WTC11 (cell line): ENCODE measurements at regions not wholly inside any gene's neighbourhood (a gene's known extent, or its start where the extent isn't known, plus 50 kb on each side); places are given as distances from the start of the nearest gene placed in this dataset.

ENCODE experiments used
- ATAC-seq: fragments of 200-7000 bp; cut with Tn5 transposase; 2 replicates; pipeline ENCODE4 v1.10.0; 2021; ENCODE audit warnings: mild to moderate bottlenecking, moderate library complexity
- CTCF ChIA-PET: fragments of 300-600 bp; sonication (Branson Sonifier 250); formaldehyde crosslinking; loops from one replicate; lab custom pipeline; 2021; ENCODE audit warnings: antibody characterized with exemption; lab: Charles Lee
- POLR2A ChIA-PET: fragments of 350-600 bp; sonication (Branson Sonifier 250); formaldehyde crosslinking; loops from one replicate; lab custom pipeline; 2021; ENCODE audit warnings: antibody characterized with exemption; lab: Charles Lee
- DNase-seq: peaks from one replicate; pipeline ENCODE4 v3.0.0; 2021; ENCODE audit warnings: low spot score
- H3K27ac Mint-ChIP-seq: 2 replicates; pipeline ENCODE4 v1.8.0; 2021; ENCODE audit warnings: mixed read lengths
- H3K27me3 Mint-ChIP-seq: 2 replicates; pipeline ENCODE4 v1.8.0; 2021; ENCODE audit warnings: low read depth, mild to moderate bottlenecking, moderate library complexity, mixed read lengths
- H3K36me3 Mint-ChIP-seq: 2 replicates; pipeline ENCODE4 v1.8.0; 2021; ENCODE audit warnings: mixed read lengths
- H3K4me1 Mint-ChIP-seq: 2 replicates; pipeline ENCODE4 v1.8.0; 2022; ENCODE audit warnings: mixed read lengths
- H3K4me3 Mint-ChIP-seq: 2 replicates; pipeline ENCODE4 v1.8.0; 2021; ENCODE audit warnings: mild to moderate bottlenecking, moderate library complexity, mixed read lengths
- H3K9me3 Mint-ChIP-seq: 2 replicates; pipeline ENCODE4 v1.8.0; 2021; ENCODE audit warnings: mixed read lengths
- ATF2 ChIP-seq: sonication (generic); formaldehyde crosslinking; IDR thresholded peaks from 2 replicates; pipeline ENCODE4 v1.8.1; 2022; ENCODE audit warnings: low read depth, missing genetic modification reagents, borderline replicate concordance
- ATF6 ChIP-seq: sonication (generic); formaldehyde crosslinking; IDR thresholded peaks from 2 replicates; pipeline ENCODE4 v1.8.1; 2023; ENCODE audit warnings: mild to moderate bottlenecking, missing genetic modification reagents
- CTCF ChIP-seq: fragments of 200-600 bp; IDR thresholded peaks from 2 replicates; pipeline ENCODE4 v1.8.0; 2022; ENCODE audit warnings: antibody characterized with exemption
- ELF4 ChIP-seq: sonication (generic); formaldehyde crosslinking; IDR thresholded peaks from 2 replicates; pipeline ENCODE4 v1.8.1; 2022; ENCODE audit warnings: low read depth, mild to moderate bottlenecking, moderate library complexity, missing genetic modification reagents
- EMX1 ChIP-seq: fragments of 250-450 bp; sonication (Bioruptor Pico); IDR thresholded peaks from 2 replicates; pipeline ENCODE4 v1.8.0; 2021; ENCODE audit warnings: mild to moderate bottlenecking
- ESRRA ChIP-seq: sonication (generic); formaldehyde crosslinking; IDR thresholded peaks from 2 replicates; pipeline ENCODE4 v1.8.1; 2022; ENCODE audit warnings: mild to moderate bottlenecking, missing genetic modification reagents, borderline replicate concordance
- ETV6 ChIP-seq: sonication (generic); formaldehyde crosslinking; IDR thresholded peaks from 2 replicates; pipeline ENCODE4 v1.8.1; 2022; ENCODE audit warnings: mild to moderate bottlenecking, missing genetic modification reagents
- IRF1 ChIP-seq: sonication (generic); formaldehyde crosslinking; IDR thresholded peaks from 2 replicates; pipeline ENCODE4 v1.8.0; 2023; ENCODE audit warnings: missing genetic modification reagents
- JAZF1 ChIP-seq: fragments of 250-450 bp; sonication (Bioruptor Pico); IDR thresholded peaks from 2 replicates; pipeline ENCODE4 v1.9.0; 2021; ENCODE audit warnings: moderate library complexity, mild to moderate bottlenecking, inconsistent platforms
- MYBL2 ChIP-seq: sonication (generic); formaldehyde crosslinking; IDR thresholded peaks from 2 replicates; pipeline ENCODE4 v1.8.1; 2023; ENCODE audit warnings: mild to moderate bottlenecking, moderate library complexity, missing genetic modification reagents
- NFE2L1 ChIP-seq: sonication (generic); formaldehyde crosslinking; IDR thresholded peaks from 2 replicates; pipeline ENCODE4 v1.8.1; 2023; ENCODE audit warnings: missing genetic modification reagents
- NFYB ChIP-seq: sonication (generic); formaldehyde crosslinking; conservative IDR thresholded peaks from 2 replicates; pipeline ENCODE4 v1.8.0; 2022; ENCODE audit warnings: low read depth, missing genetic modification reagents
- OVOL2 ChIP-seq: fragments of 250-450 bp; sonication (Bioruptor Pico); IDR thresholded peaks from 2 replicates; pipeline ENCODE4 v1.9.0; 2021; ENCODE audit warnings: mild to moderate bottlenecking, borderline replicate concordance
- RORB ChIP-seq: fragments of 250-450 bp; sonication (Bioruptor Pico); IDR thresholded peaks from 2 replicates; pipeline ENCODE4 v1.9.0; 2021; ENCODE audit warnings: mild to moderate bottlenecking
- TEAD4 ChIP-seq: sonication (generic); formaldehyde crosslinking; IDR thresholded peaks from 2 replicates; pipeline ENCODE4 v1.8.0; 2022; ENCODE audit warnings: mild to moderate bottlenecking, missing genetic modification reagents
- USF1 ChIP-seq: sonication (generic); formaldehyde crosslinking; IDR thresholded peaks from 2 replicates; pipeline ENCODE4 v1.8.0; 2022; ENCODE audit warnings: mild to moderate bottlenecking, missing genetic modification reagents
- ZMAT4 ChIP-seq: fragments of 250-450 bp; sonication (Bioruptor Pico); IDR thresholded peaks from 2 replicates; pipeline ENCODE4 v1.9.0; 2021; ENCODE audit warnings: mild to moderate bottlenecking
- ZNF263 ChIP-seq: sonication (generic); formaldehyde crosslinking; IDR thresholded peaks from 2 replicates; pipeline ENCODE4 v1.8.1; 2022; ENCODE audit warnings: low read depth, mild to moderate bottlenecking, moderate library complexity, missing genetic modification reagents
- ZNF317 ChIP-seq: sonication (generic); formaldehyde crosslinking; IDR thresholded peaks from 2 replicates; pipeline ENCODE4 v1.8.1; 2023; ENCODE audit warnings: low read depth, mild to moderate bottlenecking, moderate library complexity, missing genetic modification reagents, borderline replicate concordance
- ZNF396 ChIP-seq: fragments of 250-450 bp; sonication (Bioruptor Pico); IDR thresholded peaks from 2 replicates; pipeline ENCODE4 v1.8.0; 2021; ENCODE audit warnings: mild to moderate bottlenecking, moderate library complexity, borderline replicate concordance
- ZNF416 ChIP-seq: fragments of 250-450 bp; sonication (Bioruptor Pico); IDR thresholded peaks from 2 replicates; pipeline ENCODE4 v1.9.0; 2021; ENCODE audit warnings: mild to moderate bottlenecking, inconsistent platforms

GRCh38 chr2:18336975-18337374 lies 223.5 kb downstream of the RDH14 start:
- Mint-ChIP-seq H3K9me3 (no peaks in the 10 kb centered on the region), H3K4me3 (no peak overlapping the region), H3K27me3 (no peaks in the 10 kb centered on the region), H3K4me1 (no peaks in the 10 kb centered on the region), H3K27ac (no peak overlapping the region), H3K36me3 (no peaks in the 10 kb centered on the region)
- ChIA-PET POLR2A (no interaction called here), CTCF (no interaction called here)
- ATAC-seq (no peak), DNase-seq (no peak)
- no peak for TF ChIP-seq ESRRA (CRISPR knock-in tag)
- TF ChIP-seq MYBL2 (CRISPR knock-in tag): no peak
- TF ChIP-seq ZNF263: no peak
- no peak for TF ChIP-seq USF1 (CRISPR knock-in tag)
- TF ChIP-seq EMX1 (CRISPR knock-in tag): no peak
- no peak for TF ChIP-seq ELF4
- no peak for TF ChIP-seq NFE2L1 (CRISPR knock-in tag)
- TF ChIP-seq ZMAT4 (CRISPR knock-in tag): no peak
- TF ChIP-seq ETV6: no peak
- no peak for TF ChIP-seq ZNF416 (CRISPR knock-in tag)
- TF ChIP-seq ATF2 (CRISPR knock-in tag): no peak

GRCh38 chr2:18332477-18332876 lies 228.0 kb downstream of the RDH14 start:
- TF ChIP-seq ZNF317 (CRISPR knock-in tag) (no peak), ATF6 (CRISPR knock-in tag) (no peak), TEAD4 (CRISPR knock-in tag) (no peak), OVOL2 (no peak), JAZF1 (no peak), IRF1 (CRISPR knock-in tag) (no peak), ZNF396 (CRISPR knock-in tag) (no peak), CTCF (no peak), ATF2 (CRISPR knock-in tag) (no peak), ESRRA (CRISPR knock-in tag) (no peak), RORB (CRISPR knock-in tag) (no peak), NFYB (no peak)
- ChIA-PET POLR2A (no interaction called here), CTCF (no interaction called here)
- no peak overlapping the region for H3K27ac Mint-ChIP-seq
- H3K4me3 Mint-ChIP-seq: no peak overlapping the region
- no peaks in the 10 kb centered on the region for H3K27me3 Mint-ChIP-seq
- no peaks in the 10 kb centered on the region for H3K4me1 Mint-ChIP-seq
- no peaks in the 10 kb centered on the region for H3K9me3 Mint-ChIP-seq
- DNase-seq: no peak
- H3K36me3 Mint-ChIP-seq: no peaks in the 10 kb centered on the region
- ATAC-seq: no peak
